CD14-positive monocyte (primary cell): ENCODE measurements at regions not wholly inside any gene's neighbourhood (a gene's known extent, or its start where the extent isn't known, plus 50 kb on each side); places are given as distances from the start of the nearest gene placed in this dataset.
"Not testable (repeated sequence)": the region's sequence is repeated elsewhere in the genome, so short reads cannot be mapped to it uniquely, and the experiment has no call there.

ENCODE experiments used
- DNase-seq, 3 donors: peaks; one replicate each; pipeline ENCODE4 v3.0.0-alpha.2; 2011 to 2022
- H2AFZ ChIP-seq: 2 replicates; pipeline ENCODE4 v1.6.0; 2012; ENCODE audit warnings: mild to moderate bottlenecking, low read depth, low read length, inconsistent platforms; ENCODE audit not compliant: insufficient read depth, poor library complexity, severe bottlenecking
- H3K27ac ChIP-seq, 2 donors: 1 replicate in 1 of 2; 2 replicates in 1 of 2; pipeline ENCODE4 v1.5.1; 2012 to 2013; ENCODE audit warnings: low read length in 2 of 2, control low read depth in 1 of 2, inconsistent platforms in 1 of 2, low read depth in 1 of 2, mild to moderate bottlenecking in 1 of 2
- H3K27me3 ChIP-seq, 2 donors: one replicate each; pipeline versions ENCODE4 v1.6.0 to v1.6.1; 2011 to 2013; ENCODE audit warnings: low read length in 2 of 2; ENCODE audit not compliant: control insufficient read depth in 2 of 2, insufficient read depth in 2 of 2
- H3K36me3 ChIP-seq, 2 donors: replicated peaks in 1 of 2; 1 replicate in 1 of 2; 2 replicates in 1 of 2; pipeline versions ENCODE4 v1.5.1 to v1.6.1; 2012 to 2013; ENCODE audit warnings: low read length in 2 of 2, control low read depth in 1 of 2, inconsistent platforms in 1 of 2, mild to moderate bottlenecking in 1 of 2; ENCODE audit not compliant: insufficient read depth in 2 of 2, control insufficient read depth in 1 of 2
- H3K4me1 ChIP-seq, 2 donors: 1 replicate in 1 of 2; 2 replicates in 1 of 2; pipeline versions ENCODE4 v1.5.1 to v1.6.1; 2012 to 2013; ENCODE audit warnings: low read length in 2 of 2, control low read depth in 1 of 2, inconsistent platforms in 1 of 2, mild to moderate bottlenecking in 1 of 2, moderate library complexity in 1 of 2; ENCODE audit not compliant: insufficient read depth in 2 of 2, control insufficient read depth in 1 of 2
- H3K4me2 ChIP-seq: replicated peaks from 2 replicates; pipeline ENCODE3; 2012; ENCODE audit warnings: low read length, moderate library complexity, mild to moderate bottlenecking; ENCODE audit not compliant: poor library complexity, severe bottlenecking; ENCODE audit errors: extremely low read depth
- H3K4me3 ChIP-seq, 3 experiments: fragments of 200-600 bp in 1 of 3; sonication (generic) in 1 of 3; replicated peaks in 1 of 3; 1 replicate in 2 of 3; 2 replicates in 1 of 3; pipeline ENCODE4 v1.5.1; 2011 to 2013; ENCODE audit warnings: low read length in 3 of 3, mild to moderate bottlenecking in 3 of 3, control low read depth in 2 of 3, low read depth in 2 of 3, inconsistent platforms in 1 of 3, moderate library complexity in 1 of 3
- H3K79me2 ChIP-seq: 2 replicates; pipeline ENCODE4 v1.6.0; 2012; ENCODE audit warnings: mild to moderate bottlenecking, control low read depth, inconsistent platforms, low read length, moderate library complexity; ENCODE audit not compliant: insufficient read depth
- H3K9ac ChIP-seq: 2 replicates; pipeline ENCODE4 v1.6.0; 2017; ENCODE audit warnings: low read length, mild to moderate bottlenecking; ENCODE audit not compliant: insufficient read depth, poor library complexity, severe bottlenecking
- H3K9me3 ChIP-seq, 2 donors: replicated peaks in 1 of 2; 1 replicate in 1 of 2; 2 replicates in 1 of 2; pipeline versions ENCODE4 v1.5.1 to v1.6.1; 2012 to 2013; ENCODE audit warnings: low read length in 2 of 2, control low read depth in 1 of 2; ENCODE audit not compliant: control insufficient read depth in 1 of 2, insufficient read depth in 1 of 2
- H4K20me1 ChIP-seq: 2 replicates; pipeline ENCODE4 v1.6.0; 2012; ENCODE audit warnings: mild to moderate bottlenecking, low read length, control low read depth, moderate library complexity; ENCODE audit not compliant: insufficient read depth
- H3K27ac Mint-ChIP-seq, 7 donors: one replicate each; pipeline ENCODE4 v1.8.0; 2020; ENCODE audit warnings: mild to moderate bottlenecking in 7 of 7, mixed read lengths in 7 of 7, moderate library complexity in 6 of 7, inconsistent platforms in 2 of 7
- H3K27me3 Mint-ChIP-seq, 3 donors: one replicate each; pipeline ENCODE4 v1.8.0; 2021 to 2022; ENCODE audit warnings: low read depth in 3 of 3, mild to moderate bottlenecking in 3 of 3, mixed read lengths in 3 of 3, moderate library complexity in 3 of 3, inconsistent platforms in 1 of 3
- H3K36me3 Mint-ChIP-seq, 2 donors: one replicate each; pipeline ENCODE4 v1.8.0; 2020; ENCODE audit warnings: mixed read lengths in 2 of 2, inconsistent platforms in 1 of 2, mild to moderate bottlenecking in 1 of 2
- H3K4me1 Mint-ChIP-seq: one replicate; pipeline ENCODE4 v1.8.0; 2020; ENCODE audit warnings: mild to moderate bottlenecking, mixed read lengths
- H3K4me3 Mint-ChIP-seq, 2 donors: one replicate each; pipeline ENCODE4 v1.8.0; 2020; ENCODE audit warnings: mild to moderate bottlenecking in 2 of 2, mixed read lengths in 2 of 2, moderate library complexity in 1 of 2
- H3K9me3 Mint-ChIP-seq, 7 donors: one replicate each; pipeline ENCODE4 v1.8.0; 2020 to 2022; ENCODE audit warnings: mixed read lengths in 7 of 7, mild to moderate bottlenecking in 6 of 7, moderate library complexity in 6 of 7, inconsistent platforms in 2 of 7
- WGBS: methylation state at CpG from one replicate; pipeline ENCODE4 v1.1.5; 2013; ENCODE audit warnings: missing lambda C conversion rate; ENCODE audit not compliant: insufficient coverage; 5-methylcytosine and 5-hydroxymethylcytosine counted together
- intact Hi-C, 2 donors: fragments of 100-400 bp; cut with micrococcal nuclease; formaldehyde crosslinking; loops; one replicate each; pipeline versions ENCODE4 v1.15.0 to v1.15.1; 2023

DNA sequence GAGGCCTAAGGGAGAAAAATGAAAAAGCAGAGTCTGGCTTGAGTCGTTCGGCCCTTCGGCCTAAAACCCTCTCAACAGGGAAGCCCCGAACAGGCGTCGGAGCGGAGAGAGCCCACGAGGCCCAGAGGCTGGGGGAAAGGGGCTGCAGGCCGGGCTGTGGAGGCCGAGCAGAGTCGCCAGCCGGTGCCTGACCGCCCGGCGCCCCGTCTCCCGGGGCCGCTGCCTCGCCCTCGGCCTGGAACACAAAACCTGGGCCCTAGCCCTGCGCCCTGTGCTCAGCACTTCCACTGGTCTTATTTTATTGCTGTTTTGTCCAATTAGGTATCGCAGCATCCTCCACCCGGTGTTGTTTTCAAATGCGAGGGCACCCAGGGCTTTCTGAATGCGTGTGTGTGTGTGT, 110.1 kb upstream of the FOXD4L5 start:
- H3K4me3 Mint-ChIP-seq, H3K36me3 ChIP-seq, H4K20me1 ChIP-seq, H3K4me3 ChIP-seq, intact Hi-C loops, DNase-seq, H2AFZ ChIP-seq, H3K4me1 Mint-ChIP-seq, H3K27me3 Mint-ChIP-seq, H3K27ac Mint-ChIP-seq, H3K27me3 ChIP-seq, H3K4me1 ChIP-seq, H3K4me2 ChIP-seq, H3K9ac ChIP-seq, H3K79me2 ChIP-seq, H3K27ac ChIP-seq, H3K36me3 Mint-ChIP-seq: not testable (repeated sequence)
- peaks cover 7 to 26% of the 10 kb centered on the region in 2 donors for H3K9me3 ChIP-seq
- peaks cover 21 to 57% (median 36%) of the 10 kb centered on the region in 7 donors for H3K9me3 Mint-ChIP-seq
- 86% methylated on average over 13 of the region's 25 CpGs for WGBS

DNA sequence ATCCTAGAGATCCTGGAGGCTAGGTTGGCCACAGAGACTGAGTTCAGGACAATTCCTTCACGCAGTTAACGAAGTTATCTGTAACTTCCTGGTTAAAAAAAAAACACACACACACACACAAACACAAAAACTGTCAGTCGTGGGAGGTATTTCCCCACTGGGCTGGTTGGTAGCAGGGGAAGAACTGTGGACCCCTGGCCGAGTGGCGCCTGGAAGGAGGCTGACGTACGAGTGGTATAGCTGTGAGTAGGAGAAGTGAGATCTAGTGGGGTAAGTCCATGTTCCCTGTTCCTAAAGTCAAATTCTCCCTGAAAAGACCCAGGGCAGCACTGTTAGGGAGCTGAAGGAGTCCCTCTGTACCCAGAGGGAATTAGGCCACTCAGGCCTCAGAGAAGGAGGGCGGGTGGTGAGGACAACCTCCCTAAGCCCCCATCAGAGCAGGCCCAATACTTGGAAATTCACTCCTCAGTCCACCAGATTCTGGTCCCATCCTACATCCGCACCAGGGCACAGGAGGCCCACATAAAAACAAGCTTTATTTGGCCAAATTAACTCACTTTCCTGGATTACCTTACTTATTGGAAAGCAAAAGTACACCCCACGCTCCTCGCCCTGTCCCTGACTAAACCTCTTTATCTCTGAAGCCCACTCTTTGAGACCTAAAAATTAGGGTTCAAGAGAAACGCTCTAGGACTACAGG, 108.3 kb upstream of the FOXD4L5 start:
- H2AFZ ChIP-seq, H3K36me3 ChIP-seq, intact Hi-C loops, H4K20me1 ChIP-seq, H3K4me3 ChIP-seq, H3K79me2 ChIP-seq, H3K27me3 ChIP-seq, H3K27me3 Mint-ChIP-seq, H3K4me2 ChIP-seq, H3K9ac ChIP-seq, H3K36me3 Mint-ChIP-seq, DNase-seq, H3K27ac Mint-ChIP-seq, H3K27ac ChIP-seq, H3K4me1 Mint-ChIP-seq, H3K4me3 Mint-ChIP-seq, H3K4me1 ChIP-seq: not testable (repeated sequence)
- H3K9me3 Mint-ChIP-seq: peaks cover 25 to 75% (median 39%) of the 10 kb centered on the region in 7 donors
- 89% methylated on average over 4 of the region's 12 CpGs for WGBS
- H3K9me3 ChIP-seq: peaks cover 17 to 43% of the 10 kb centered on the region in 2 donors

DNA sequence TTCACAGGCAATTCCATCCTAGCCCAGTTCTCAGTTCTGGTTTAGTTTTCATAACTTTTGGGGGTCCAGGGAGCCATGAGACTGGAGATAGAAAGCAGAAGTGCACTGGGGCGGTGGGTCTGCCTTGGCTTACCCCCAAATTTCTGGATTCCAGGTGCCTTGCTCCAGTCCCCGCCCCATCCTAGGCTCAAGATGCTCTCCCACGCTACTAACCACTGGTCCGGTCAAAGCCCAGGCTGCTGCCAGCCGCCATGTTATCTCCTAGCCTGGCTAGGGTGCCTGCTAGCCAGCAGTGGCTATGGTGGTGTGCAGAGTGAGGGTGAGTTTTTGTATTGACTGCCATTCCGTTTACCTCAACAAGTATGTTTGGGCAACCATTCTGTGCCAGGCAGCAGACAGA, 107.6 kb upstream of the FOXD4L5 start:
- H4K20me1 ChIP-seq, H3K4me2 ChIP-seq, H3K4me1 Mint-ChIP-seq, H2AFZ ChIP-seq, H3K27ac Mint-ChIP-seq, H3K4me3 Mint-ChIP-seq, H3K4me1 ChIP-seq, H3K36me3 ChIP-seq, H3K27me3 Mint-ChIP-seq, H3K4me3 ChIP-seq, H3K27ac ChIP-seq, H3K79me2 ChIP-seq, intact Hi-C loops, H3K36me3 Mint-ChIP-seq, H3K27me3 ChIP-seq, H3K9ac ChIP-seq, DNase-seq: not testable (repeated sequence)
- H3K9me3 Mint-ChIP-seq: peaks cover 24 to 78% (median 40%) of the 10 kb centered on the region in 7 donors
- peaks cover 19 to 42% of the 10 kb centered on the region in 2 donors for H3K9me3 ChIP-seq
- no CpG with 5 or more reads among the region's 6 CpGs for whole genome bisulfite sequencing

DNA sequence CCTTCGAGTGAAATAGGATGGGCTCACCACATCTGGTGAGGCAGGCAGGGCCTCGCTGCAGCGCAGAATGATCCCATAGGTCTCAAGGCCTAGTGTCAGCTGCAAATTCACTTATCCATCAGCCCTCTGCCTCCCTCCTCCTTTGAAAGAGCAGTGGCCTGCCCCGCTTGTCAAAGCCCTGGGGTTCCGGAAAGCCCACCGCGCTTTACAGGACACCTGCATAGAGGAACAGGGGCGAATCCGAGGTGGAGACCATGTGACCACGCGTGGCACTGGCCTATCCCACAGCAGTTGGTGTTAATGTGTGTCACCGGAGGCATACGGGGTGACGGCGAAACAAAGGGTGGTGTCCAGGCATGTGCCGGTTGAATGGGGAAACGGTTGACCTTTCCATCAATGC, 104.7 kb upstream of the FOXD4L5 start:
- DNase-seq, H3K9ac ChIP-seq, H3K4me3 Mint-ChIP-seq, H3K36me3 Mint-ChIP-seq, H3K4me1 ChIP-seq, H3K79me2 ChIP-seq, H3K27ac Mint-ChIP-seq, H3K4me2 ChIP-seq, H3K27me3 ChIP-seq, H3K4me1 Mint-ChIP-seq, H3K4me3 ChIP-seq, H2AFZ ChIP-seq, H3K27ac ChIP-seq, H4K20me1 ChIP-seq, intact Hi-C loops, H3K36me3 ChIP-seq, H3K27me3 Mint-ChIP-seq: not testable (repeated sequence)
- 69% methylated on average over 6 of the region's 17 CpGs for WGBS
- peaks cover 37 to 81% (median 56%) of the 10 kb centered on the region in 7 donors for H3K9me3 Mint-ChIP-seq
- peaks cover 36 to 65% of the 10 kb centered on the region in 2 donors for H3K9me3 ChIP-seq
